OCI-LY3 (cell line): ENCODE measurements at regions not wholly inside any gene's neighbourhood (a gene's known extent, or its start where the extent isn't known, plus 50 kb on each side); places are given as distances from the start of the nearest gene placed in this dataset.
"Not testable (repeated sequence)": the region's sequence is repeated elsewhere in the genome, so short reads cannot be mapped to it uniquely, and the experiment has no call there.

Source experiments
- EZH2phosphoT487 ChIP-seq: fragments of 200-600 bp; shearing (Covaris generic); IDR thresholded peaks from 2 replicates; pipeline ENCODE4 v1.6.1; 2018; ENCODE audit warnings: antibody characterized with exemption, mixed run types, low read depth
- TF ChIP-seq, protein P1 (sequence below): fragments of 200-600, 300-600 bp; sonication (generic); IDR thresholded peaks from 2 replicates; pipeline ENCODE4 v1.5.1; 2014; ENCODE audit warnings: antibody characterized with exemption, low read length, low read depth

GRCh38 chr5:56628616-56629015, 186.7 kb upstream of the MAP3K1 start:
- TF ChIP-seq, protein P1, sequence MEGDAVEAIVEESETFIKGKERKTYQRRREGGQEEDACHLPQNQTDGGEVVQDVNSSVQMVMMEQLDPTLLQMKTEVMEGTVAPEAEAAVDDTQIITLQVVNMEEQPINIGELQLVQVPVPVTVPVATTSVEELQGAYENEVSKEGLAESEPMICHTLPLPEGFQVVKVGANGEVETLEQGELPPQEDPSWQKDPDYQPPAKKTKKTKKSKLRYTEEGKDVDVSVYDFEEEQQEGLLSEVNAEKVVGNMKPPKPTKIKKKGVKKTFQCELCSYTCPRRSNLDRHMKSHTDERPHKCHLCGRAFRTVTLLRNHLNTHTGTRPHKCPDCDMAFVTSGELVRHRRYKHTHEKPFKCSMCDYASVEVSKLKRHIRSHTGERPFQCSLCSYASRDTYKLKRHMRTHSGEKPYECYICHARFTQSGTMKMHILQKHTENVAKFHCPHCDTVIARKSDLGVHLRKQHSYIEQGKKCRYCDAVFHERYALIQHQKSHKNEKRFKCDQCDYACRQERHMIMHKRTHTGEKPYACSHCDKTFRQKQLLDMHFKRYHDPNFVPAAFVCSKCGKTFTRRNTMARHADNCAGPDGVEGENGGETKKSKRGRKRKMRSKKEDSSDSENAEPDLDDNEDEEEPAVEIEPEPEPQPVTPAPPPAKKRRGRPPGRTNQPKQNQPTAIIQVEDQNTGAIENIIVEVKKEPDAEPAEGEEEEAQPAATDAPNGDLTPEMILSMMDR, result not testable (repeated sequence)
- not testable (repeated sequence) for TF ChIP-seq EZH2phosphoT487
